ENCODE measurements at regions not wholly inside any gene's neighbourhood (a gene's known extent, or its start where the extent isn't known, plus 50 kb on each side); places are given as distances from the start of the nearest gene placed in this dataset.

DNA sequence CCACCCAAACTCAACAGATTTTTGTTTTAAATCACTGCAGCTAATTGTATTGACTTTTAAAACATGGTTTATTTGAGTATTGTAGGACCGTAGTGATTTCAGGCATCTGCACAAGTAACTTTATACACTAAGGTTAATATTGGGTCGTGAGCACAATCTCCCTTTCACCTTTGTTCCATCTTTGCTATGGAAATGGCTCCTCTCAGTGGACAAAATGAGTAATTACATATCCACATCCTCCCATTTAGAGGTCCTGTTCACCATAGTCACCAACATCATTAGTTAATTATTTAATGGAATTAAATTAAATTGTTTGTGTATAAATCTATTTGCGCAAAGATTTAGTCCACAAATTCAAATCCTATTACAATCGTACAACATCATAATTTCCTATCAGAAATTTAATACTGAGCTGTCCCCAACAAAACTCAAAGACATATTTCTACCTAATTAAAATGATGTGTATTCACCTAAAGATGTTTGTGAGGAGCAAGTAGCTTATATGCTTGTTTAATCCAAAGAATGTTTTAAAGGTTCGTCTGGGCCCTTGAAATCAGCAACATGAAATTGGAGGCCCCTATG, 173.0 kb upstream of the DAPK1 start:
- DNase-seq (ENCODE audit: low read depth): peak; percentile 76

DNA sequence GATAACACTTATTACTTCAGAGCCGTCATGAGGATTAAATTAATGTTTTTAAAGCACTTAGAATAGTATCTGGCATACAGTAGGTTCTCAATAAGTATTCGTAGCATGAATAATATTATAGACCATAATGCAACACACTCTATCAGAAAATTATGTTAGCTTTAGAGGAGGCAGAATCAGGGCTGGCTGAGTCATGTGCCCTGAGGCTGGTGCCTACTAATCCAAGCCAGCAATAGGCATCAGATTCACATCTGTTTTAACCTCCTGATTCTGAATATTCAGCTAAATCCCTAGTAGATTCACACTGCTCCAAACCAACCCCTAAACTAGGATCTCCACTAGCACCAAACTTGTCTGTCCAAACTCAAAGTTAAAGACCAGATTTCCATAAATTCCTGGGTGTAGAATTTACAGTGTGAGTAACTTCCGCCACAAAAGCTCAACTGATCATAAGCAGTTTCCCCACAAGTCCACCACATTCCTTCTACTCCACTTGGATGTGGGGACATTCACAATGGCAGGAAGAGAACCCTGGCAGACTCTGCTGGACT, 170.0 kb upstream of the DAPK1 start:
- DNase-seq (ENCODE audit: low read depth): peak; percentile 85

DNA sequence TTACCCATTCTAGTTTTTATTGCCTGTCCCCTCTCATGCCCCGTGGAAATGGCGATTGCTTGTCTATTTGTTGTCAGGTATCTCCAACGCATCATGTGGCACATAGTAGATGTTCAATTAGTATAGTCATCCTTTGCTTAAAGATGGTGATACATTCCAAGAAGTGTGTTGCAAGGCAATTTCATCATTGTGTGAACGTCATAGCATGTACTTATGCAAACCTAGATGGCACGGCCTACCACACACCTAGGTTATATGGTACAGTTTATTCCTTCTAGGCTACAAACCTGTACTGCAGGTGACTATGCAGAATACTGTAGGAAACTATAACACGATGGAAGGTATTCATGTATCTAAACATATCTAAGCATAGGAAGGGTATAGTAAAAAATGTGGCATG, 163.9 kb upstream of the DAPK1 start:
- no peak for DNase-seq (ENCODE audit: low read depth)

DNA sequence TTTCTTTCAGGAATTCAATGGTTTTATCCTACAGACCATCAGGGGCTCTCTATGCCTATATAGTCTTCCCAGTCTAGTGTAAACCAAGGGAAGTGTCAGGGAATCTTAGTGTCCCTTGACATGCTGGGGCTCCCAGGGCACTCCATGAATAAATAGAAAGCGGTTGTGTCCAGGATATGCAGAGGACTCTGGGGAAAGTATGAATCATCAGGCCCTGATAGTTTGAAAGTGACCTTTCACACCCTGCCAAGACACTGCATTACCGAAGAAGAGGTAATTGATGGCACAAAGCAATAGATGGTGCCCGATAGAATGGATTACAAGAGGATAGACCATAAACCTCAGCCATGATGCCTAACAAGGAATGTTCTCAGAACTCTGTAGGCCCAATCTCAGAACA, 163.3 kb upstream of the DAPK1 start:
- DNase-seq (ENCODE audit: low read depth): peak; percentile 47

DNA sequence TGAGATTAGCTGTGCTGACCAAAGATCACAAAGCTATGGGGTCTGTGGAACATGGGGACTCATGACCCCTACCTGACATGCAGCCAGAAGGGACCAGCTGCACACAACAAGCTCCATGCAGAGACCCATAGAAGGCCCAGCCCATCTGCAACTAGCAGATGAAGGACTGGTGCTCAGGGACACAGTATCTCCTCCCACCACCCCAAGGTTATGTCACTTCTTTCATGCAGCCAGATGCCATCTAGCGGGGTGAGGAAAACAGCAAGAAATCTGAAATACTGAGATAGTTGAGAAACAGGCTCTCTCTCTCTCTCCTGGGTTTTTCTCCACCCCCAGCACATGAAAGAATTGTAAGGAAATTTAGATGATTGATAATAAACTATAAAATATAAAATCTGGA, 161.3 kb upstream of the DAPK1 start:
- DNase-seq (ENCODE audit: low read depth): peak; percentile 57

DNA sequence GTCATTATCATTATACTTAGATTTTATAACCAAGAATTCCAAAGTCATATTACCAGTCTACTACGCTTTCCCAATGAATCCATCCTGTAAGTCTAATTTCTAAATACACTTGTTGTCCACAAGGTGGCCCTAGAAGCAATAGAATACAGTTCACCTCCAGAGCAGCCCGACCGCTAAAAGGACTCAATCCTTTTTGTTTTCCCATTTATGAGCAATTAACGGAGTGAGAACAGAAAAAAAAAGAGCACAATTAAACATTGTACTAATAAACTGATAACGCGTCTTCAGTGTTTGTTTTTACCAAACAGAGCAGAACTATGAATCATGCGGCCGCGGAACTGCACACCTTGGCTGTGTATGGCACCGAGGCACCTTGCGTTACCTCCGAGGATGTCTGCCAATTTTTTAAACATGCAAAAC, 160.7 kb upstream of the DAPK1 start:
- DNase-seq (ENCODE audit: low read depth): peak; percentile 89

DNA sequence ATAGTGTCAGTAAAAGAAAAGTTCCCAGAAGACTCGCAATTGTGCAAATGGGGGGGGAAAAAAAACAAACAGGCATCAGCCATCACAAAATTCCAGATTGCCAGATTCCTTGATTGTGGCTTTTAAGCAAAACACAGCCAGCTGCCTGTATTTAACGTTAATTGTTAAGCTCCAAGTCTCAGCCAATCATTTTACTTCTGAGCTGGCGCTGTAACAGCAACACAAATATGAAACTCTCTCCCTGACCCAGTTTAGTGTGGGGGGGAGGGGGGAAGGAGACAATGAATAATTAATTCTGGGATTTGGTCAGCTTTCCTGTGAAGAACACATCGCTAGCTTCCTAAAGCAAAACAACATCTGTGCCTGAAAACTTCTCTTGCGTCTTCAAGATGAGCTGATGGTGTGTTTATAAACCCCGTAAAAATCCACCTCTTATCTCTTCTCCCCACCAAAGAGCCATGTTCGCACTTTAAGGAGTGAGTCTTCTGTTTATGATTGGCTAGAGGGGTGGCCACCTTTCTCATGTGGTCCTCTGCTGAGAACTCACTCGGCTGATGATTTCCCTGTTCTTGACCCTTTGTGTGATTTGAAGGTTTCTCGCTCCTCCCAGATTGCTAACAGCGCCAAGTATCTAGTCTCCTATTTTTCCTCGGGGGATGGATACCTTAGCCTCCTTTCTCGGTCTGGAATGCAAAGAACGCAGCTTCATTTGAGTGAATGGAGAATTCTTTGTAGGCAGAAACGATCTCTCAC, 160.2 kb upstream of the DAPK1 start:
- peak; percentile 79 for DNase-seq (ENCODE audit: low read depth)

DNA sequence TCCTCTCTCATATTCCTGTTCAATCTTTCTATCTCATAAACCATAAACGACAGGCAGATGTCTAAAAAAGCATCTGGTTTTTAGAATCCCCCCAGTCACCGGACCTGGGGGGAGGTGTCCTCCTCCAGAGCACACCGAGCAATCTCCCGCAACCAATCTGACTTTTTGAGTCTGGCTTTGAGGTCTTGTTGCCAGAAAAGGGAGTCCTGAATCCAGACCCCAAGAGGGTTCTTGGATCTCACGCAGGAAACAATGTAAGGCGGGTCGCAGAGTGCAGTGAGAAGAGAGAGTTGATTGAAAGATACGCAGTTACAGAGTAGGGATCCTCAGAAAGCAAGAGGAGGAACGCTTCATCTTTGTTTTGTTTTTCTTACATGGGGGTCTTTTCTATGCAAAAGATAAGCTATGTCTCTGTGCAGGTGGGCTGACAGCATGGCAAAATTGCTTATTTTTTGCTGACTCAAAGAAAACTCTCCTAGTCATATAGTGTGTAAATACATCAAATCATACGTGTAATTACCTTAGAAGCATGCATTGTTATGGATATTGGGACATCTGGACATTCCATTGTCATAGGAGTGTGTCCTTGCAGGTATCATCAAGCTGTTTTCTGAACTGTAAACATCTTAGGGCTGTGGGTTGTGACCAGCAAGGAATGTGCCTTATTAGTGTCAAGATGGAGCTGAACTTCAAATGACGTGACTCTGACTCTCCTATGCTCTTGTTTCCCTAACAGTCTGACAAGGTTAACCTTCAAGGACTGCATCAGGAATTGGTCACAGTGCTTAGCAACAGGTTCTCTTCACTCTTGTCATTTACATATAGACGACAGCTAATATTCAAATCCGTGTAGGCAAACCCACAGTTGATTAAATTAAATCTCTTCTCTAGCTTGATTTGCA, 159.3 kb upstream of the DAPK1 start:
- DNase-seq (ENCODE audit: low read depth): no peak

DNA sequence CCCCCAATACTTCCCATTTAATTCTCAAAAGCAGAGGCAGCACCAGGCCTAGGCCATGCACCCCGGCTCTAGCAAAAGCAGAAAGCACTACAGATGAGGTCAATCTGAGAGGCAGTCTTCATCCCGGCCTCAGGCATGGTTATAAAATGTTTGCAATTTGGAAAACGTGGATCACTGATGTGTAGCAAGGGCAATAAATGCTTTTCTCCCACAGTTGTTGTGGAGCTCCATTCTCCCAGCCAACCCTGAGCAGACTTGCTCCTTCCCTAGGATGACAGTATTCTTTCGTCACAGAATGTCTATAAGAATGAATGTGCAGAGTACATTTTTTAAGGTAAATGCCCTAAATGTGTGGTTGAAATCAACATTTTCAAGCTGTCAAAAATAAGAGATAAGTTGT, 157.3 kb upstream of the DAPK1 start:
- no peak for DNase-seq (ENCODE audit: low read depth)

DNA sequence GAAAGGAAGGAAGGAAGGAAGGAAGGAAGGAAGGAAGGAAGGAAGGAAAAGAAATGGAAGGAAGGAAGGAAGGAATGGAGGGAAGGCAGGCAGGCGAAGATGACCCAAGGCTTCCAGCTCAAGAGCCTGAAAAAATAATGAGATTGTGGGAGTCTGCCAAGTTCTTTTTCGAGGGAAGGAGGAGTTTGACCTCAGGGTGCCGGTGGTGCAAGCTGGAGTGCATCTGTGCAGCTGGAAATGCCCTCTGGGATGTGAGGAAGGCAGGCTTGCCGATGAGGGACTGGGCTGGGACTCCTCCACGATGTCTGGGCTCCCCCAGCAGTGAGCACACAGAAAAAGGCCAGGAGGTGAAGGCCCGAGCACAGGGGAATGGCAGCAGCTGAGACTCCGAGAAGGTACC, 154.9 kb upstream of the DAPK1 start:
- peak; percentile 65 for DNase-seq (ENCODE audit: low read depth)

DNA sequence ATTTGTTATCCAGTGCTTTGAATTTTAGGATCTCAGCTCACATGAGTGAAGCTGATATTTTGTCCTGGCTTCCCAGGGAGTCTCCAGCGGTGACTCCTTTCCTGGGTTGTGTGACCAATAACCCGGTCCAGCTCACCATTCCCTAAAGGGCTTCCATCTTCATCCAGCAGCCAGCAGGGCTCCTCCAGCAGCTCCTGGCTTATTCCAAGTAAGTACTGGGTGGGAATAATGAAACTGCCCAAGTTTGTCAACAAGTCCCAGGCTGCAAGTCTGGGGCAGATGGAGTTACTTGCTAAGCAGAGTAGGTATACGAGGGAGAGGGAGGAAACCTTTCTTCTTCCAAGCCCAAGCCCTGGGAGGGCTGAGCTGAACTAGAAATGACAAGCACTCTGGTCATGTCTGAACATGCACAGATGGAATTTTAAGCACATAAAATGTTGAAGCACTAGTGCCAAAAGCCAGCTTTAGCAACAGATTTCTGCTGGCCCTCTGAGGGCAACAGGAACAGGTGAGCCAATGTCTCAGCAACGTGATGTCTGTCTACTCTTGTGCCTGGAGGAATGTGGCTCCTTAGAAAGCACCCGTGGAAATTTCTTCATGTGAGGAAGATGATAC, 153.7 kb upstream of the DAPK1 start:
- no peak for DNase-seq (ENCODE audit: low read depth)

DNA sequence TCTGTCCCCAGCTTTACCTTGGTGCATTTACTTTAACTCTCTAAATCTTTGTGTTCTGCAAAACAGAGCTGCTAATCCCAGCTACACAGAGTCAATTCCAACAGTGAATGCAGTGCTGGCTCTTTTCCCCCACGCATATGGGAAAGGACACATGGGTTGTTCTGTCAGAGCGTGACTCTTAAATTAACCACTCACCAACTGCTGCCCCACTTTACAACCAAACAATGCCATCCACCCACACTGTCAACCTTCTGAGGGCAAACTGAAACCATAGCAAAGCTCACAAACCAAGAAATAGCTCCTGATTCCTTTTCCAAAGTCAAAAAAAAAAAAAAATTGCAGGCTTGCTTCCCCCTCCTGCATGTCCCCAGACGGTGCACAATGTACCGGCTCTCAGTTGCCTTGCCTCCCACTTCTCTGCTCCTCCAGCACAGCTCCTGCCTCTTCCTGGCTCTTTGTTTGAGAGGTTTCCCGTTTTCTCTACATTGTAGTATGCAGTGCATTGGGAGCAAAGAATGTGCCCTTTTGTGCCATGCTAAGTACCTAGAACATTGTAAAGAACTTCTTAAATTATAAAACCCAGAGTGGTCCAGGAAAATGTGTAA, 151.5 kb upstream of the DAPK1 start:
- no peak for DNase-seq (ENCODE audit: low read depth)

DNA sequence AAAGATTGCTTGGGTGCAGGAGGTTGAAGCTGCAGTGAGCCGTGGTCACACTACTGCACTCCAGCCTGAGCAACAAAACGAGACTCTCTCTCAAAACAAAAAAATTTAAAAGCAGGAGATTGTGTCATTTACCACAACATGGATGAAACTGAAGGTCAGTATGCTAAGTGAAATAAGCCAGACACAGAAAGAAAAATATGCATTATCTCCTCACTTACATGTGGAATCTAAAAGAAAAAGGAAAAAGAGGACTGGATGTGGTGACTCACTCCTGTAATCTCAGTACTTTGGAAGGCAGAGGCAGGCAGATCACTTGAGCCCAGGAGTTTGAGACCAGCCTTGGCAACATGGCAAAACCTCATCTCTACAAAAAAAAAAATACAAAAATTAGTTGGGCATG, 146.8 kb upstream of the DAPK1 start:
- DNase-seq (ENCODE audit: low read depth): peak; percentile 62

DNA sequence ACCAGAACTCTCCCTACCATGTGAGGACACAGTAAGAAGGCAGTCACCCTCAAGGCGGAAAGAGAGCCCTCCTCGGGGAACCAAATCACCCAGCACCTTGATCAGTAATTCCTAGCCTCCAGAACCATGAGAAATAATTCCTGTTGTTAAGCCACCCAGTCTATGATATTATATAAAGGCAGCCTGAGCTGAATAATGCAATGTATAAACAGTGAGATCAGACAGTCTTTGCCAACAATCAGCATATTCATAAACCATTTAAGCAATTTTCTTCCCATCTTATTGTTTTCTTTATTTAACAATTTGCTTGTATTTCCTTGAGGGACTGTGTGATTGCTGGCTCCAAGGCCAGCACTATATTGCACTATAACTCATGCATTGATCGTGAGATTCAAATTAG, 144.4 kb upstream of the DAPK1 start:
- DNase-seq (ENCODE audit: low read depth): no peak

DNA sequence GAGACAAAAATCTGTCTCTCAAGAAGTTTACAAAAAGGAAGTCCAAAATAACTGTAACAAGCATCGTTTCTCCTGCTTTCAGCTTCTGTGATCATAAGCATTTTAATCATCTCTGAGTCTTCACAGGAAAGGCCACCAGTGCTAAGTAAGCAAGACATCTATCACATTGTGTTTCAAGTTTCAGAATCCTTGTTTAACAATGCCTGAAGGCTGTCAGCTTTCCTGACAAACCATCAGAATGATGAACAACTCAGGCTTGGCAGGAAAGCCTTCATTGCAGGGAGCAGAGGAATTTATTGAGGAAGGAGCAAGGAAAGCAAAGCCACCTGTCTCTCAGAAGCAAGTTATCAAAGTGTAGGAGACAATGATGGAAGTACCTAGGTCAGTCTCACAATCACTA, 143.5 kb upstream of the DAPK1 start:
- DNase-seq (ENCODE audit: low read depth): no peak

DNA sequence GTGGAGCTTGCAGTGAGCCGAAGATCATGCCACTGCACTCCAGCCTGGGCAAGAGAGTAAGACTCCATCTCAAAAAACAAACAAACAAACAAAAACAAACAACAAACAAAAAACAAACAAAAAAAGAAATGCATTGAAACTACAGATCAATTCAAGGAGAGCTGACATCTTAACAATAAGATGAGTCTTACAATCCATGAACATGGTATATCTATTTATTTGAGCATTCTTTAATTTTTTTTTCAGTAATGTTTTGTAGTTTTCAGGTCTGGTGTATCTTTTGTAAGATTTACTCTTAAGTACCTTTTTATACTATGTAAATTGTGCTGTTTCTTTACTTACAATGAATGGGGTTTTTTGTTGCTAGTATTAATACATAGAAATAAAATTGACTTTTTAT, 140.1 kb upstream of the DAPK1 start:
- no peak for DNase-seq (ENCODE audit: low read depth)

DNA sequence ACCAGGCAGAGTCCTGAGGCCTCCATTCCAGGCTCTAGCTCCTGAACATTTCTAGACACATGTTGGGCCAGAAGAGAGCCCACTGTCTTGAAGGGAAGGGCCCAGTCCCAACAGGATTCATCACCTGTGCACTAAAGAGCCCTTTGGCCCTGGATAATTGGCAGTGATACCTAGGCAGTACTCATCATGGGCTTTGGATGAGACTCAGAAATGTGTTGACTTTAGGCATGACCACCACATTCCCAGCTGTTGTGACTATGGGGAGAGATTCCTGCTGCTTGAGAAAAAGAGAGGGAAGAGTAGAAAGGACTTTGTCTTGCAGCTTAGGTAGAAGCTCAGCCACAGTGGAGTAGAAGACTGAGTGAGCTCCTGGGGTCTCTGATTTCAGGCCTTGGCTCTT, 138.4 kb upstream of the DAPK1 start:
- no peak for DNase-seq (ENCODE audit: low read depth)

DNA sequence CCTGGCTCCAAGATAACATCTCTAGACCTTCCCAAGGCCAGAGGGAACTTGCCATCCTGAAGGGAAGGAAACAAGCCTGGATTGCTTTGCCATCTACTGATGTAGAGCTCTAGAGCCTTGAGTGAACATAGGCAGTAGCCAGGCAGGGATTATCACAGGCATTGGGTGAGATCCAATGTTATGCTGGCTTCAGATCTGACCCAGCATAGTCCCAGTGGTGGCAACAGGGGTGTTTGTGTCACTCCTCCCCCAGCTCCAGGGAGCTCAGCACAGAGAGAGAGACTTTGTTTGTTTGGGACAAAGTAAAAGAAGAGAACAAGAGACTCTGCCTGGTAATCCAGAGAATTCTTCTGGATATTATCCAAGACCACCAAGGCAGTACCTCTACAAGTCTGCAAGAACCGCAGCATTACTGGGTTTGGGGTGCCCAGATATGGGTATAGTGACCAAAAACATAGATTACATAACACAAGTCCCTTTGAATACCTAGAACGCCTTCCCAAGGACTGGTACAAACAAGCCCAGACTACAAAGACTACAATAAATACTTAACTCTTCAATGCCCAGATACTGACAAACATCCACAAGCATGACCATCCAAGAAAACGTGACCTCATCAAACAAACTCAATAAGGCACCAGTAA, 137.6 kb upstream of the DAPK1 start:
- DNase-seq (ENCODE audit: low read depth): no peak

DNA sequence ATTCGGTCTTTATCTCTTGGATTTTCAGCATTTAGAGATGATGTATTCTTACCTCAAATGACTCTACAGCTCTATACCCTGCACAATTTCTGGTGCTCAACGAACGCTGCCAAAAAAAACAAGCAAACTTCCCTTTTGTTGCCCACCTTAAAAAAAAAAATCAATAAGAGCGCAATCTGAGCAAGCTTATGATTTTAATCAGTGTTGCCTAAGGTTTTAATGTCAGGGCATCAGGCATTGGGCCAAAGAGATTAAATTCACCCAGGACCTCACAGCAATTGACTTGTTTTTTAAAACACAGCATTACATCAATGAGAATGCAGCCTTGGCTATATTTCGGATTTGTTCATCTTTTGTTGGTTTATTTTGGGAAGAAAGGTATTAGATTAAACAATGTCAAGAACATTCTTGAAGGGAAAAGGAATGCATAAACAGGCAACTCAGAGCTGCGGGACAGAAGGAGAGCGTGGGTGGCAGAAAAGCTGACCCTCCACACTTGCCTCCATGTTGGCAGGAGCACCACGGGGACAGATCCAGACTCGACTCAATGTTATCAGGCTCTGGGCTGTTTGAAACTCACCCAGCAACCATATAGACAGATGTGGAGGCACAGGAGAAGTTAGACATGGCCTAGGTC, 127.5 kb upstream of the DAPK1 start:
- no peak for DNase-seq (ENCODE audit: low read depth)

DNA sequence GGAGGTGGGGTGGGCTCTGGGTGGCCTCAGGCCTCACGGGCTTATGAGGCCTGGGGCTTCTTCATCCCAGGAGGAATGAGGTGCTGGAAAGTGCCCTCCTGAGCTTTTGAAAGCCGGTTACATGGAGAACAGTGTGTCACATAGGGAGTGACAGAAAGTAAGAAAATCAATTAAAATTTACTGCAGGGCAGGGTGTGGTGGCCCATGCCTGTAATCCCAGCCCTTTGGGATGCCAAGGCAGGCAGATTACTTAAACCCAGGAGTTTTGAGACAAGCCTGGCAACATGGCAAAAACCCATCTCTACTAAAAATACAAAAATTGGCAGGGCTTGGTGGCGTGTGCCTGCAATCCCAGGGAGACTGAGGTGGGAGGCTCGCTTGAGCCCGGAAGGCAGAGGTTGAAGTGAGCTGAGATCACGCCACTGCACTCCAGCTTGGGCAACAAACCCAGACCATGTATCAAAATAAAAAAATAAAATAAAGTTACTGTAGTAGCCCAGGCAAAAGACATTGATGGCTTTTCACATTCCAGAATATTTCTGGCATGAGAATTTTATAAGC, 125.8 kb upstream of the DAPK1 start:
- DNase-seq (ENCODE audit: low read depth): no peak
